ENCODE measurements at regions not wholly inside any gene's neighbourhood (a gene's known extent, or its start where the extent isn't known, plus 50 kb on each side); places are given as distances from the start of the nearest gene placed in this dataset.
A peak's percentile ranks its signal among the peaks of the same experiment; 100 is the strongest.
"Not testable (repeated sequence)": the region's sequence is repeated elsewhere in the genome, so short reads cannot be mapped to it uniquely, and the experiment has no call there.

DNA sequence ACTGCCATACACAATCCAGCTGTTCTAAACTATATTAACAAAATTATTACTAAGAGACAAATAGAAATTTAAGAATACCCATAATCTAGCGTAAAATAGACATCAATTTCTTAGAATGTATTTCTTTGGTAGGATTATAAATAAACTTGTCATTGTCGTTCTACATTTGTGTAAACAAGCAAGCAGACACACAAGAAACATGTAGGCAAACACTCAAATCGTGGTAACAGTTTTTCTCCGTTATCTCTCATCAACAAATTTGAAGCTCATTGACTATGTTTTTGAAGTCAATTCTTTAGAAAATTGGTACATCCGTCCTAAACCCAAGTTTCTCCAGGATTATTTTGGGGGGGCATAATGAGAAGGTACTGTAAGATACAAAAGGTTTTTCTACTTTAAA, 832.2 kb downstream of the DTWD2 start:
- no peak for DNase-seq

DNA sequence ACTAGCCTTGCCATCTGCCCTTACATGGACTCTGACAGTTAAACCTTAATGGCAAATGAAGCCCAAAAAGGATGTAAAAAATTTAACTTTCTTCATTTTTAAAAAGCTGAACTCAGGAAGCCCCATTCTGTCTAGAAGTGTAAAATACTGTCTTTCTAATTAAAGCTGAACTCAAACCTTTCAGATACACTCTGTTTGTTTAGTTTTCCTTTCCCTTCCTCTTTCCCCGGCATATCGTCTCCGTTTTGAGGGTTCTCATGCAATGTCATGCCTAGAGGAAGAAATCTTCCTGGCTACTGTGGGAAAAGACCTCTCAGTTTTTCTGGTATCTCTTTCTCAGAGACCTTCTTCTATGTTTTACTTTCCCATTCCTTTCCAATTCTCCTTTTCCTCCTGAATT, 841.5 kb downstream of the DTWD2 start:
- no peak for DNase-seq

DNA sequence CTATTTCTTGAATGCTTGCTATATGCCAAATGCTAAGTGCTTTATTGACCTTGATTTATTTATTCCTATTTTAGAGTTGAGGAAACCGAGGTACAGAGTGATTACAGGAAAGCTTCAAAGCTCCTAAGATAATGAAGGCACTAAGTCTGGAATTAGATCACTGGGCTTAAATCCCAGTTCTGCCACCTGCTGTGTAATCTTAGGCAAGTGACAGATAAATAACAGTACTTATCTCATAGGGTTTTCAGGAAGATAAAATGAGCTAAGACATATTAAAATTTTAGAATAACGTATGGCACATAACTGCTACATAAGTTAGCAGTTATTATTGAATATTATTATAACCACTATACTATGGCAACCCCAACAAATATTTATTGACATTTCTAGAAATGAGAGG, 843.8 kb downstream of the DTWD2 start:
- no peak for DNase-seq

DNA sequence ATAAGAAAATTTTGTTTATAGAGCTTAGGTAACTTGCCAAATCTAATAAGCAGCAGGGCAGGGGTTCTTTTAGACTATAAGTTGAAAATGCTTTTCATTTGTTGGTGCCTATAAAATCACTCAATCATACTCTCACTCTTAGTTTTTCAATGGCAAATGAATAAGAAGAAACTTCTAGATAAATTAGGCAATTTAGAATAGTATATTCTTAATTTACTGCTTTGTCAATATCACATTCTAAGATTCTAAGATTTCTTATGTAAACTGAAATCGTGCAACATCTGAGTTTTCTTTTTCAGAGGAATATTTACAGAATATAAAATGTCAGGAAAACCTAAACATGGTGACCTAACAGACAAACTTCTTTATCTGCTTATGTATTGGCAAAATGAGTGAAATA, 849.0 kb downstream of the DTWD2 start:
- DNase-seq: no peak

DNA sequence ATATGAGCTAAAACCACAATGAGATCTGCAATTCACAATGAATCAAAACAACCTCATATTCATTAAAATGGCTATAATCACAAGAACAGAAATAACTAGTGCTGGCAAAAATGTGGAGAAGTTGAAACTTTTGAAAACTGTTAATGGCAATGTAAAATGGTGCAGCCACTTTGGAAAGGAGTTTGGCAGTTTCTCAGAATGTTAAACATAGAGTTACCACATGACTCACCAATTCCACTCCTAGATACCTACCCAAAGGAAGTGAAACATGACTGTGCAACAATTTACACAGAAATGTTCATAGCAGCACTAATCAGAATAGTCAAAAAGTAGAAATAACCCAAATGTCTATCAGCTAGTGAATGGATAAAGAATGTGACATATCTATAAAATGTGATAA, 862.2 kb downstream of the DTWD2 start:
- DNase-seq: no peak

DNA sequence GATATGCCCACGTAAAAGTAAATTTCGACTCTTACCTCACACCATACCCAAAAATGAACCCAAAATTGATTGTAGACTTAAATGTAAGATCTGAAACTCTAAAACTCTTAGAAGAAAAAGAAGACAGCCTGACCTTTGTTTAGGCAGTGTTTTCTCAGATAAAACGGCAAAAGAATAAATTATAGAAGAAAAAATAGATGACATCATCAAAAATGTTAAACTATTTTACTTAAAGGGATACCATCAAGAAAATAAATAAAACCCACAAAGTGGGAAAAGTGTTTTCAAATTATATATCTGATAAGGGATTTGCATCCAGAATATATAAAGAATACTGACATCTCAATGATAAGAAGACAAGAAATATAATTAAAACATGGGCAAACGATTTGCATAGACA, 862.7 kb downstream of the DTWD2 start:
- no peak for DNase-seq

DNA sequence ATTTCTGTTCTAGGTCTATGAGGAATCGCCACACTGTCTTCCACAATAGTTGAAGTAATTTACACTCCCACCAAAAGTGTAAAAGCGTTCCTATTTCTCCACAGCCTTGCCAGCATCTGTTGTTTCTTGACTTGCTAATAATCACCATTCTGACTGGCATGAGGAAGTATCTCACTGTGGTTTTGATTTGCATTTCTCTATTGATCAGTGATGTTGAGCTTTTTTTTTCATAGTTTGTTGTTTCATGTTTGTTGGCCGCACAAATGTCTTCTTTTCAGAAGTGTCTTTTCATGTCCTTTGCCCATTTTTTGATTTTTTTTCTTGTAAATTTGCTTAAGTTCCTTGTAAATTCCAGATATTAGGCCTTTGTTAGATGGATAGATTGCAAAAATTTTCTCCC, 867.1 kb downstream of the DTWD2 start:
- no peak for DNase-seq

DNA sequence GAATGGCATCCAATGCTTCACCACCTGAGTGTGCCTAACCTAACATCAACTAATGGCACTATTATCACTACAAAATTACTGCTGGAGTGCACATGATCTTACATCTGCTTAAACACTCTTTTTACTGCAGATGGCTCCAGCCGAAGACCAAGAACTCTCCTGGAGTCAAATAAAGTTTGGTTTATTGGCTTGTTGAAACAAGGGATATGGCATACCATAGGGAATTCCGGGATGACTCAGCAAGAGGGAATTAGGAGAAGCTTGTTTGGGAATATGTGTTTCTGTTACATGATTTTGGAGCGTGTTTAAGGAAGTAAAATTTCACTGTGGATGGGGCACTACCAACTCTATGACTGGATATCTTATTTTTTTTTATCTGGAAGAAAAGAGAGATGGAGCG, 872.6 kb downstream of the DTWD2 start:
- DNase-seq: no peak

DNA sequence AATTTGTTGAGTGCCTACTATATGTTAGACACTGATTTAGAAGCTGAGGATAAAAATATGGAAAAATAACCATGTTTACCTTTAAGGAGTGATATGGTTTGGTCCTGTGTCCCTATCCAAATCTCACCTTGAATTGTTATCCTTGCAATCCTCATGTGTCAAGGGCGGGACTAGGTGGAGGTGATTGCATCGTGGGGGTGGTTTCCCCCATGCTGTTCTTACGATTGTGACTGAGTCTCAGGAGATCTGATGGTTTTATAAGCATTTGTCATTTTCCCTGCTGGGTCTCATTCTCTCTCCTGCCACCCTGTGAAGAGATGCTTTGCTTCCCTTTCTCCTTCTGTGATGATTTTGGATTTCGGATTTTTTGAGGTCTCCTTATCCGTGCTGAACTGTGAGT, 876.4 kb downstream of the DTWD2 start:
- no peak for DNase-seq

DNA sequence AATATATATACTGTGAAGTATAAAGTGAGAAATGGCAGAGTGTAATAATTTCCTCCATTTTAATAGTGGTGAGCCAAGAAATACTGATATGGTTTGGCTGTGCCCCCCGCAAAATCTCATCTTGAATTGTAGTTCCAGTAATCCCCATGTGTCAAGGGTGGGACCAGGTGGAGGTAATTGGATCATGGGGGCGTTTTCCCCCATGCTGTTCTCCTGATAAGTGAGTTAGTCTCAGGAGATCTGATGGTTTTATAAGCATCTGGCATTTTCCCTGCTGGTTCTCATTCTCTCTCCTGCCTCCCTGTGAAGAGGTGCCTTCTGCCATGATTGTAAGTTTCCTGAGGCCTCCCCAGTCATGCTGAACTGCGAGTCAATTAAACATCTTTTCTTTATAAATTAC, 881.1 kb downstream of the DTWD2 start:
- DNase-seq: not testable (repeated sequence)

DNA sequence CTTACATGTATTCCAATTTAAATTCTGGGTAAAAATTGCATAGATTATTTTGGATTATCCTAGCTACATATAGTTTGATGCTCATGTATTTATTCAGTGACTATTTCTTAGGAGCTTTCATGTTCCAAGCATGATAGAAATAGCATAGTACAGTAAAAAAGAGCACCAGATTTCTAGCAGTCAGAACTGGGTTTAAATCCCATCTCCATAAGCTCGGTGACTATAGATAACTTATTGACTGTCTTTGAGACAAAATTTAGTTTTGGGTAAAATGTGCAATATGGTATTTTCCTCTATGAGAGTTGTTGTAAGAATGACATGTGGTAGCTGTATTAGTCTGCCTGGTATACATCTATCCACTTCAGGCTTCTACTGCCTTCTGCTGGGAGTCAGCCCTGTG, 889.6 kb downstream of the DTWD2 start:
- DNase-seq: no peak

DNA sequence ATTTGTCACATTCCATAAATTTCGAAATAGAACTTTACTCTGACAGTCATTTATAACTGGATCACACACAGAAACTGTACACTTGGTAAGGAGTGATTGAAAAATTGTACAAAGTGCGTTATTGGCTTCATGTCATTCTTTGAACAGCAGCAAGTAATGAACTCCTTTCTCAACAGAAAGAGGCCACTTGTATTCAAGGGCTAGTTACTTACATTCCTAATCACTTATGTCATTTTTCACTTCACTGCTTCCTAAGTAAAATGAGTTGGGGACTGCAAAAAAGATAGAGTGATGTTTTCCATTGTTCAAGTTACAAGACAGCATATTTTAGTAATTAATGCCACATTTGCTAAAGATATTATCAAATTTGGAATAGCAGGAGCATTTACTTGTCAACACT, 893.2 kb downstream of the DTWD2 start:
- DNase-seq: peak; percentile 80

DNA sequence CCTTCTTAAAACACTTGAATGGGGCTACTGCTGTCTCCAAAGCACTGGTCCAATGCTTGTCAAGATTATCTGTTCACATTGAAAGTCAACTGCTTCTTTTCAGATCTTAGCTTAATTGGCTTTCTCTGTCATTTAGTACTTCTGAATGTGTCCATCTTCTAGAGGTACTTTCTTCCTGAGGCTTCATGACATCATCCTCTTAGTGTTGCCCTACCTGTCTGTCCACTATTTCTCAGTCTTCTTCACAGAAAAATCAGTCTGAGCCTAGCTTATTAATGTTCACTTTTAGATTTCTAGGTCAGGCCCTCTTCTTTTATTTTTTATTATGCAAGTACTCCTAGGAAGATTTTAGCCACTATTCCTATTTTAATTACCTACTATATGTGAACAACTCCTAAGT, 899.9 kb downstream of the DTWD2 start:
- no peak for DNase-seq

DNA sequence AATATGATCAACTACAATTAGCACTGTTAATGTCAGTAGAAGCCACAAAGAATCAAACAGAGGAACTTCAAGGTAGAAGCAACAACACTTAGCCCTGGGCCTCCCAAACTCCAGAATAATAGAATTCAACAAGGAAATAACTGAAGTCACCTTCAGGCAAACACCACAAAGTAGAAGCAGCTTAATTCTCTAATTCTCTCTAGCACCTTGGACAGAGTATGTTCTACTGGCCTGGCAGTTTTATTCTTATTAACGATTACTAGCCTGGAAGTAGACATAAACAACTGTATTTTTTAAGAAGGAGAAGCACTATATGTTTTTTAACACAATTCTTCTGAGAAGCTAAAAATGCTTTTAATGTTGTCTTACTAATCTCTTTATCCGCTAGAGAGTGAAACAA, 911.9 kb downstream of the DTWD2 start:
- DNase-seq: no peak

DNA sequence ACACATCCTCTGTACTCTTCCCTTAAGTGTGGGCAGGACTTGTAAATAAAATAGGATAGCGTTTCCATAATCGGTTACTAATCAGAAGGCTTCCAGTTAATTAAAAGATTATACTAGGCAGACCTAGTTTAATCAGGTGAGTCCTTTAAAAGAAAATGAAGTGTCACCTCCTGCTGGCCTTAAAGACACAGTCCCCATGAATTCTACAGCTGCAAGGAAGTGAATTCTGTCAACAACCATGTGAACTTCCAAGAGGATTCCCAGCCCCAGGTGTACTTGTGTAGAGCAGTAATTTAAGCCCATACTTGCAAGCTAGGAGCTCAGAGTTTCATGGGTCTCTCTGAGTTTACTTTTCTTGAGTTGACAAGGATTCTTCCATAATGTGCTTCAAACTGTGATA, 918.3 kb downstream of the DTWD2 start:
- no peak for DNase-seq

DNA sequence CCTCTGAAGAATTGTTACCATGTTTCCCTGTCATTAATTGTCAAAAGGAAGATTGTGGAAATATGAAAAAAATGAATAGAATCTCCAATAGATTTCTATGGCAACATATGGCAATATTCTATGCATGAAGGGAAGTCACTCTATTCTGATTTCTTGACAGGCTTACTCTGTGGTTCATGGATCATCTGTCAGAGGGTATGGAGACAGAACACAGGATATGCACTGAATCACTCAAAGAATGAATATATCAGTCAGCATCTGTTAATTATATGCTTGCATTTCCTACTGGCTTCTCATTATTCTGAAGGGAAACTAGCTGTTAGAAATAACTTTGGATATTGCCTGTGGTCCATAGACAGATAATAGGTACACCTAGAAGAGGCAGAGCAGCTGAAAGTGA, 918.9 kb downstream of the DTWD2 start:
- DNase-seq: peak; percentile 17

DNA sequence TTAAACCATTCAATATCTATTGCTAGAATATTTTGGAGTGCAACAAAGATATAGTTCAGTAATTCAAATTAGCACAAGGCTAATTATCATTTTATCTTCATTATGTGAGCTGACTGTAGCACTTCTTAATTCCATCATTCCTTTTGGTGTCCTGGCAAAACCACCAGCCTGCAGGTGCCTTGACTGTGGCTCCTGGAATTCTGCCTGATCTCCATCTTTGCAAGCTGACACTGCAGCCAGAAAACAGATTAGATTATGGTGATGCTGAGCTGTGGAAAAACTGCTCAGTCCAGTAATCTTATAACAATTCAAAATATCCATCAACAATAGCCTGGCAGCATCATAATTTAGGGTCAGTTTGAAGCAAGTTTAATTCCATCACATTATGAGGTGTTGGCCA, 919.5 kb downstream of the DTWD2 start:
- DNase-seq: no peak

DNA sequence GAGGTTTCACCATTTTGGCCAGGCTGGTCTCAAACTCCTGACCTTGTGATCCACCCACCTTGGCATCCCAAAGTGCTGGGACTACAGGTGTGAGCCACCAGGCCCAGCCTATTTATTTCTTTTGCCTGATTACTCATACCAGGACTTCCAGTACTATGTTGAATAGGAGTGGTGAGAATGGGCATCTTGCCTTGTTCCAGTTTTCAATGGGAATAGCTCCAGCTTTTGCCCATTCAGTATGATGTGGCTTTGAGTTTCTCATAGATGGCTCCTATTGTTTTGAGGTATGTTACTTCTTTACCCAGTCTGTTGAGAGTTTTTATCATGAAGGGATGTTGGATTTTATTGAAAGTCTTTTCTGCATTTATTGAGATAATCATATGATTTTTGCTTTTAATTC, 924.5 kb downstream of the DTWD2 start:
- DNase-seq: not testable (repeated sequence)

DNA sequence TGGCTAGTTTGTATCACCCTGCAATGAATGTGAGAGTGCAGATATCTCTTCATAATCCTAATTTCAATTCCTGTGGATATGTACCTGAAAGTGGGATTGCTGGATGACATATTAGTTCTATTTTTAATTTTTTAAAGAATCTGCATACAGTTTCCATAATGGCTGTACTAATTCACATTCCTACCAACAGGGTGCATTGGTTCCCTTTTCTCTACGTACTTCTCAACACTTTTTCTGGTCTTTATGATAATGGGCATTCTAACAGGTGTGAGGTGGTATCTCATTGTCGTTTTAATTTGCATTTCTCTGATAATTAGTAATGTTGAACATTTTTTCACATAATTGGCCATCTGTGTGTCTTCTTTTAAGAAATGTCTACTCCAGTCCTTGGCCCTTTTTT, 927.5 kb downstream of the DTWD2 start:
- no peak for DNase-seq

DNA sequence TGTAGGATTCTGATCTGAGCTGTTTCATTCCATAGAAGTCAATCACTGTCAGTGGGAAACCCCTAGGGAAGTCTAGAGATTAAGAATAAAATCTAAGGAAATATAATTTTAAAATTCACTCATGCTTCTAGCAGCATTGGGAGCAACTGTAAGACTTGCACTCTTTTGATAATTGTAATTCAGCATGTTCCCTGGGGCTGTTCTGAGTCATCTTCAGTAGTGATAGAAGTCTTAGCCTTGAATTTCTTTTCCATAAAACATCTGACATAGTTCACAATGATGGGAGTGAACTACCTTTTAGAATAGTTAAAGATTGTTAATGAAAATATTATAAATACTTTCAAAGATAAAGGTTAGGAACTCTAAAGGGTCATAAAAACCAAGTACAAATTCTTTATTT, 935.8 kb downstream of the DTWD2 start:
- no peak for DNase-seq

DNA sequence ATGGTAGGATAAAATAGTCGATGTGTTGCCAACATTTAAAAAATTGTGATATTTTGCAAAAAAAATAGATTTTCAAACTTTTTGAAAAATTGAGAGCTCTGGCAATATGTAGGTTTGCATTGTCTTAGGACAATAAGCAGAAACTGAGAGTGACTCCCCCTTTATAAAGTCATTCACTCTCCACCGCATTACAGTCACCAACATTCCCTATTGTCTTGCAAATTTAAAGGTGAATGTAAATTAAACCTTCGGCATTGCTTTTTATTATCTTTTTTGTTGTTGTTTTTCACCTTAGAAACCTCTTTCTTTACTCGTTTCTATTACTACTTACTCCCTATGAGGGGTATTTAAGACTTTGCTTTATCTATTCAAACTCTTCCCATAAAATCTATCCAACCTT, 944.2 kb downstream of the DTWD2 start:
- no peak for DNase-seq

DNA sequence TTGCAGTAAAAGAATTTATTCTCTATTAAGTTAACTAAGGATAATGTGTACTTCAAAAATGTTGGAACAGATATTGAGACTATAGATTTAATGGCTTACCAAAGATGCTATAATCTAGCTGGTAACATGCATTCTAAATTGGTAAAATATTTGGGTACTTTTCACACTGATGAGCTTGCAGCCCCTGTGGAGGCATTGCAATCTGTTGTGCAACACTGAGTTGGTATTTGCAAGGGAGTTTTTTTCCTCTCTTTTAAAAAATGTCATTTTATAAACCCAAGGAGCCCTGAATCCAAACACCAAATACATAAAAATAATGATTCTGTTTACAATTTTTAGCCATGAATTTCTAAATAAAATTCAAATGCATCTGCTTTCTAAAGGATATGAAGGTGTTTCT, 944.8 kb downstream of the DTWD2 start:
- DNase-seq: no peak

DNA sequence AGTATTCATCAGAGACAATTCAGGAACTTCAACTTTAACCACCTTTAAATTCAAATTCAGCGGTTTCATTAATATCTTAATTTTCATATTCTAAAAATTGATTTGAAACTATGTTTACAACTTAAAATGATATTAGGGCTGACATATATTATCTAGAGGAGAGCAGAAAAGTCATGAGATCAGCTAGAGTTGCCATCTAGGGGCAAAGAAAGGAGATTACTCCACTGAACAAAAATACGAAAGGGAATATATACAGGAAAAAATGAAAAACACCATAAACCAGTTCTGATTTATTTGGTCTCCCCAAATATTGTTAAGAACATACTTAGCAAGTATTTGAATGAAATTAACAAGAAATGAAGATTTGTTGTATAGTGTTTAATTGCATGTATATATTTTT, 946.3 kb downstream of the DTWD2 start:
- no peak for DNase-seq

DNA sequence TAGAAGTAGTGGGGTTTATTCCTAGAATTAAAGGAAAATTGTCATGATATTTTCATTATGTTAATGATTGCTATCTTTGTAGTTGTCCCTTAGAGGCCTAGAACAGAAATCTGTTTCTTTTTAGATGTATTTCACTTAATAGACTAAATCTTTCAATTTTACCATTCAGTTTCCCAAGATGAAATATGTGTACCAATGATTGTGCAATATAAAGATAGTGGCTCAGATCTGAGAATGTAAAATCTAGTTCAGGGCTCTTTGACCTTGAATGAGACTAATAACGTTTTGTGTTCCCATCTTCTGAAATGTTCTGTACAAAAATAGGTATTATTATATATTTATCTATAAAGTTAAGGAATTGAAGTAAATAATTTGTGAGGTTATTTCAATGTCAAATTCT, 947.9 kb downstream of the DTWD2 start:
- DNase-seq: no peak

DNA sequence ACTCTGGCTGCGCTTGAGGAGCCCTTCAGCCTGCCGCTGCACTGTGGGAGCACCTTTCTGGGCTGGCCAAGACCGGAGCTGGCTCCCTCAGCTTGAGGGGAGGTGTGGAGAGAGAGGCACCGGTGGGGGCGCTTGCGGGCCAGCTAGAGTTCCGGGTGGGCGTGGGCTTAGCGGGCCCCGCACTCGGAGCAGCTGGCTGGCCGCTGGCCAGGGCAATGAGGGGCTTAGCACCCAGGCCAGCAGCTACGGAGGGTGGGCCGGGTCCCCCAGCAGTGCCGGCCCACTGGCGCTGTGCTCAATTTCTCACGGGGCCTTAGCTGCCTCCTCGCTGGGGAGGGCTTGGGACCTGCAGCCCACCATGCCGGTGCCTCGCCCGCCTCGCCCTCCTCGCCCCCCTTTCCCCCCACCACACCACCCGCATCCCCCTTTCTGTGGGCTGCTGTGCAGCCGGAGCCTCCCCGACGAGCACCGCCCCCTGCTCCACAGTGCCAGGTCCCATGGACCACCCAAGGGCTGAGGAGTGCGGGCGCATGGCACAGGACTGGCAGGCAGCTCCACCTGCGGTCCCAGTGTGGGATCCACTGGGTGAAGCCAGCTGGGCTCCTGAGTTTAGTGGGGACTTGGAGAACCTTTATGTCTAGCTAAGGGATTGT, 954.5 kb downstream of the DTWD2 start:
- no peak for DNase-seq

DNA sequence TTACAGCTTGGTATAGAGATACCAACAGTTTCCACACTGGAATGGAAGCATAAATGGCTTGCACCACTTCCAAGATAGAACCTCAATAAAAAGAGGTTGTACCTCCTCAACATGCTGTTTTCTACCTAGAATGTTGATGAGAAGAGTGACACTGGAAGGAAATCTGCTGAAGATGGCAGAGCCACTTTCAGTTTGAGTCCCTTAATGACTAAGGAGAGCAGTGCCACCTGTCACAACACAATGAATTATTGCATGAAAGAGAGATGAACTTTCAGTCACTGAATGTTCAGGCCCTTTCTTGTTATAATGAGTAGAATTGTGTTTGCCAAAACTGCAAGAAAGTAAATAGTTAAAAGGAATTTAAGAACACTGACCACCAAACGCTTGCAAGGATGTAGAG, 958.5 kb downstream of the DTWD2 start:
- DNase-seq: no peak

All from eye (tissue), 1 donor.